A673 (cell line): ENCODE measurements at regions not wholly inside any gene's neighbourhood (a gene's known extent, or its start where the extent isn't known, plus 50 kb on each side); places are given as distances from the start of the nearest gene placed in this dataset.

Source experiments
- BruUV-seq: library from RNA; stranded (reverse); fragments of 400-500 nt; replicated peaks from 2 replicates; lab custom pipeline; 2021; lab: Mats Ljungman, UMichigan
- CTCF ChIA-PET: fragments of 300-600 bp; sonication (Branson Sonifier 250); formaldehyde crosslinking; loops from one replicate; lab custom pipeline; 2022; ENCODE audit warnings: antibody characterized with exemption; lab: Charles Lee
- POLR2A ChIA-PET: fragments of 300-600 bp; sonication (Branson Sonifier 250); formaldehyde crosslinking; loops from one replicate; lab custom pipeline; 2022; ENCODE audit warnings: antibody characterized with exemption; ENCODE audit not compliant: low non-redundant PET; lab: Charles Lee
- DNase-seq: peaks from one replicate; pipeline ENCODE4 v3.0.0-alpha.2; 2015; ENCODE audit warnings: low spot score
- H3K27ac ChIP-seq: fragments of 200-600 bp; sonication (generic); 2 replicates; pipeline ENCODE4 v1.5.1; 2016; ENCODE audit warnings: mixed run types, low read depth, mild to moderate bottlenecking, mixed read lengths, antibody characterized with exemption, low read length; ENCODE audit not compliant: poor library complexity, severe bottlenecking
- H3K27me3 ChIP-seq: fragments of 200-600 bp; sonication (generic); replicated peaks from 2 replicates; pipeline ENCODE4 v1.6.1; 2017; ENCODE audit warnings: mixed run types, low read depth, mild to moderate bottlenecking, mixed read lengths, antibody characterized with exemption, low read length; ENCODE audit not compliant: insufficient read depth, poor library complexity
- H3K36me3 ChIP-seq: fragments of 200-600 bp; sonication (generic); 2 replicates; pipeline ENCODE4 v1.6.1; 2016; ENCODE audit warnings: mixed run types, mild to moderate bottlenecking, mixed read lengths, antibody characterized with exemption, low read length; ENCODE audit not compliant: insufficient read depth, poor library complexity, severe bottlenecking
- H3K4me1 ChIP-seq: fragments of 200-600 bp; sonication (generic); 2 replicates; pipeline ENCODE4 v1.6.1; 2017; ENCODE audit warnings: mixed run types, mild to moderate bottlenecking, mixed read lengths, antibody characterized with exemption, low read length; ENCODE audit not compliant: insufficient read depth, poor library complexity, severe bottlenecking
- H3K4me3 ChIP-seq: fragments of 200-600 bp; sonication (generic); 2 replicates; pipeline ENCODE4 v1.5.1; 2016; ENCODE audit warnings: low read depth, mixed run types, mild to moderate bottlenecking, mixed read lengths, low read length; ENCODE audit not compliant: poor library complexity, severe bottlenecking
- H3K9me3 ChIP-seq: fragments of 200-600 bp; sonication (generic); 2 replicates; pipeline ENCODE4 v1.6.1; 2016; ENCODE audit warnings: mixed run types, low read depth, mild to moderate bottlenecking, mixed read lengths, antibody characterized with exemption, low read length; ENCODE audit not compliant: poor library complexity, severe bottlenecking
- CTCF ChIP-seq: fragments of 300-800, 200-600 bp; sonication (generic); conservative IDR thresholded peaks from 2 replicates; pipeline ENCODE4 v1.5.1; 2017; ENCODE audit warnings: low read depth, mild to moderate bottlenecking, antibody characterized with exemption, low read length, moderate library complexity, mixed read lengths
- EZH2 ChIP-seq: fragments of 200-600 bp; sonication (generic); IDR thresholded peaks from 2 replicates; pipeline ENCODE4 v1.6.1; 2017; ENCODE audit warnings: borderline replicate concordance, low read depth, mild to moderate bottlenecking, mixed read lengths, antibody characterized with exemption, low read length; ENCODE audit not compliant: poor library complexity, severe bottlenecking
- intact Hi-C: fragments of 100-400 bp; cut with micrococcal nuclease; formaldehyde crosslinking; loops from one replicate; pipeline ENCODE4 v1.10.0; 2022; ENCODE audit not compliant: unreplicated experiment

- BruUV-seq = no TSS peak
- ChIA-PET CTCF (interaction anchor here (1.5 kb wide), 1 partner anchor 179 kb away, joined by 4 read pairs; no protein-coding TSS in a partner anchor), POLR2A (no interaction called here)
- Histone ChIP-seq H3K4me3 (no peak overlapping the region), H3K4me1 (no peaks in the 10 kb centered on the region), H3K27me3 (no peaks in the 10 kb centered on the region), H3K36me3 (no peaks in the 10 kb centered on the region), H3K27ac (no peak overlapping the region), H3K9me3 (no peaks in the 10 kb centered on the region)
- TF ChIP-seq EZH2 (no peak), CTCF (no peak)
- no peak for DNase-seq
- intact Hi-C loops = loop anchor here (2.0 to 10.0 kb wide), 5 partner anchors 243 to 885 kb away; no protein-coding TSS in a partner anchor
Measured at GRCh38 chr3:153042088-153042487, 119.9 kb upstream of the RAP2B start.

- H3K9me3 ChIP-seq = no peaks in the 10 kb centered on the region
- BruUV-seq = no TSS peak
- DNase-seq = no peak
- no peak for TF ChIP-seq CTCF
- no peak for TF ChIP-seq EZH2
- intact Hi-C loops = loop anchor here (1.0 to 10.0 kb wide), 6 partner anchors 117 to 883 kb away; no protein-coding TSS in a partner anchor
- POLR2A ChIA-PET = no interaction called here
- H3K36me3 ChIP-seq = no peaks in the 10 kb centered on the region
- H3K4me1 ChIP-seq = no peaks in the 10 kb centered on the region
- peak overlapping the region; percentile 33 for H3K4me3 ChIP-seq
- no peaks in the 10 kb centered on the region for H3K27me3 ChIP-seq
- H3K27ac ChIP-seq = no peak overlapping the region
- CTCF ChIA-PET = interaction anchor here (0.5 to 1.5 kb wide), 6 partner anchors 118 to 1240 kb away, joined by 3 to 16 read pairs (median 4); partner anchors contain the start of gene RAP2B
Measured at GRCh38 chr3:153043729-153044328, 118.2 kb upstream of the RAP2B start.

- TF ChIP-seq EZH2 (no peak), CTCF (no peak)
- Histone ChIP-seq H3K4me3 (no peak overlapping the region), H3K27ac (no peak overlapping the region), H3K9me3 (no peaks in the 10 kb centered on the region), H3K27me3 (no peaks in the 10 kb centered on the region), H3K4me1 (no peaks in the 10 kb centered on the region), H3K36me3 (no peaks in the 10 kb centered on the region)
- no peak for DNase-seq
- CTCF ChIA-PET = no interaction called here
- POLR2A ChIA-PET = no interaction called here
- BruUV-seq = no TSS peak
- intact Hi-C loops = loop anchor here (10.0 kb wide), 2 partner anchors 240 to 400 kb away; no protein-coding TSS in a partner anchor
Measured at GRCh38 chr3:153045150-153045549, 116.9 kb upstream of the RAP2B start.
